Mucosa of descending colon (tissue), 3 donors: ENCODE measurements at regions not wholly inside any gene's neighbourhood (a gene's known extent, or its start where the extent isn't known, plus 50 kb on each side); places are given as distances from the start of the nearest gene placed in this dataset.

Source experiments
- ATAC-seq: fragments of 200-7000 bp; cut with Tn5 transposase; one replicate; pipeline ENCODE4 v1.9.1; 2020; ENCODE audit warnings: mild to moderate bottlenecking, moderate library complexity
- DNase-seq, 3 donors: peaks; one replicate each; pipeline ENCODE4 v3.0.0-alpha.2; 2020
- H3K36me3 ChIP-seq: fragments of 200-600 bp; one replicate; pipeline ENCODE4 v1.8.0; 2021; ENCODE audit warnings: low read depth, mild to moderate bottlenecking
- H3K4me1 ChIP-seq: fragments of 200-600 bp; one replicate; pipeline ENCODE4 v1.8.0; 2021; ENCODE audit warnings: low read depth, mild to moderate bottlenecking
- H3K4me3 ChIP-seq: fragments of 200-600 bp; one replicate; pipeline ENCODE4 v1.8.0; 2021; ENCODE audit warnings: mild to moderate bottlenecking
- H3K9me3 ChIP-seq: fragments of 200-600 bp; one replicate; pipeline ENCODE4 v1.8.0; 2021; ENCODE audit warnings: mild to moderate bottlenecking
- CTCF ChIP-seq: fragments of 200-600 bp; IDR thresholded peaks from one replicate; pipeline ENCODE4 v1.8.0; 2022; ENCODE audit warnings: antibody characterized with exemption, mild to moderate bottlenecking
- intact Hi-C, 2 donors: fragments of 100-400 bp; cut with DNase I in 1 of 2; cut with micrococcal nuclease in 1 of 2; formaldehyde crosslinking; loops; one replicate each; pipeline versions ENCODE4 v1.11.0 to v1.11.1; 2022; cut with DNase I, micrococcal nuclease
- donor health status: DM: no; HTN: no; CAD: no; lungs with moderate emphysema.
- donor health status: DM: no; HTN: no; CAD: no.
- donor health status: DM: no; HTN: yes; CAD: no.

- Histone ChIP-seq H3K4me1 (no peaks in the 10 kb centered on the region), H3K9me3 (no peaks in the 10 kb centered on the region), H3K36me3 (no peaks in the 10 kb centered on the region), H3K4me3 (no peak overlapping the region)
- no peak for TF ChIP-seq CTCF
- no peak for DNase-seq
- intact Hi-C loops = no loop called here
- no peak for ATAC-seq
Measured at GRCh38 chr14:45308745-45309397, 55.9 kb upstream of the MIS18BP1 start.
